CD4-positive, alpha-beta T cell treated with Interleukin-15 for 4 hours (primary cell): ENCODE measurements at regions not wholly inside any gene's neighbourhood (a gene's known extent, or its start where the extent isn't known, plus 50 kb on each side); places are given as distances from the start of the nearest gene placed in this dataset.
A peak's percentile ranks its signal among the peaks of the same experiment; 100 is the strongest.

Experiments used
- DNase-seq: peaks from one replicate; pipeline ENCODE4 v3.0.0-alpha.2; 2020; ENCODE audit warnings: low spot score

DNA sequence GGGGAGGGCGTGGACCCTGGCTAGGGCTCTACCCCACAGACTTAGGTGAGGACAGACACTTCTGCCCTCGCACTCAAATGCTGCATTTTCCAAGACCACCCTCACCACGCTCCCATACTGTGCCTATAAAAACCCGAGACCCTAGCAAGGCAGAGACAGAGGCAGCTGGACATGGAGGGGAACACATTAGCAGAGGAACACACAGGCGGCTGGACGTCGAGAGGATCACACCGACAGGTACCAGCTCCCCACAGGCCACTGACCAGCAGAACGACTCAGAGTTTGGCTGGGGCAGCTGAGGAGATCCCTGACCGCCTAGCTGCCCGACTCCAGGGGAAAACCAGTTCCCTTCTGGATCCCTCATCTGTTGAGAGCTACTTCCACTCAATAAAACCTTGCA lies 338.2 kb upstream of the SMIM30 start:
- DNase-seq, result no peak

DNA sequence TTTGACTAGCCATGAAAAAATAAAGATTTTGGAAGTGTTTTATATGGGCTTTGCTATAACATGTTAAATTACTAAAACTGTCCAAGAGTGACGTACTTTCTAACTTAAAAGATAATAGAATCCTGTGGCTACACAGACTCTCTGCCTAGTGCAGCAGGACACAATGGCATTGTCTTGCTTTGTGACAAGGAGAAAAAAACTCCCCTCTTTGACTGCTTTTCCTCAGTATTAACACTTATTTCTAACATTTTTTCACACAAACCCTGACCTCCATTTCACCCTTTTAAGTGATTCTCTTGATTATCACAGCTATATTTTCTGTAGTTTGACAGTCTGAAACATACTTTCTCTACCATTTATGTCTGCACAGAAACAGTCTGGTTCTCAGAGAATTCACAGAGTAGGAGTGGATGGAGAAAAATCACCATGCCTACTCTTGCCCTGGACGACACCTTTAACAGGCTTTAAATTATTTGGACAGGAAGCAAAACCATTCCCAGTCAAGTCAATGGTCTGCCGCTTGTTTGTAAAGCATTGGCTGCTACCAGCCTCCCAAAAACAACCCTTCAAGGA lies 336.3 kb upstream of the SMIM30 start:
- DNase-seq, result no peak

DNA sequence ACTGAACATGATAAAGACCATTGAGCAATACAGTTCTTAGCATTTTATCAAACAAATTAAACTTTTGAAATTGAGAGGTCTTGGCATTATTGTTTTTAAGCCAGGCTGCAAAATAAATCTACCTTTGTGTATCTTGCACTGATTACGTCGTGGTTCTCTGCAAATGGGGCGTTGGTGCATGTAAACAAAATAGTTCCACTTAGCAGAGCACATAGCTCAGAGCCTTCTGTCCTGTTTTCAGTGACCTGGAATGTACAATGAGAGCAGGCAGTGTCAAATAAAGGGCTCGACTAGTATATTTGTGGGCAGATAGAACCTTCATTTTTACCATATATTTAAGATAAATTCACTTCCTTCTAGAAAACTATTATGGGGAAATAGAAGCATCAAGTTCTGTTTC lies 333.9 kb upstream of the SMIM30 start:
- DNase-seq, result no peak

DNA sequence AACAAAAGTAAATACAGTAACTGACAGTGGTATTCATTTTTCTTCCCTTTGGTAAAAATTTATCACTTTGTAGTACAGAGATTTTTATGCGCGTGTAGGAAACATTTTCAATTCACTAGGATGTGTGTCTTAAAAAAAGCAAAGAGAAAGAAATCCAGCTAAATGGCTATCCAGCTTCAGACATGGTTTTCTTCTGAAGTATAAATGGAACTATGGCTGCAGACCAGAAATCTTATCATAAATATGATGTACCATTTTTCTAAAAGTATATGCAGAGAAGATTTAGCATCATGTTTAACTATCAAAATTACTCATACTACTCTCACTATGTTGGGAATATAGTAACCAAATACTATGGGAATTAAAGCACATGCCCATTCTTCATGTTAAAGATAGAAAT lies 328.4 kb upstream of the SMIM30 start:
- no peak for DNase-seq

DNA sequence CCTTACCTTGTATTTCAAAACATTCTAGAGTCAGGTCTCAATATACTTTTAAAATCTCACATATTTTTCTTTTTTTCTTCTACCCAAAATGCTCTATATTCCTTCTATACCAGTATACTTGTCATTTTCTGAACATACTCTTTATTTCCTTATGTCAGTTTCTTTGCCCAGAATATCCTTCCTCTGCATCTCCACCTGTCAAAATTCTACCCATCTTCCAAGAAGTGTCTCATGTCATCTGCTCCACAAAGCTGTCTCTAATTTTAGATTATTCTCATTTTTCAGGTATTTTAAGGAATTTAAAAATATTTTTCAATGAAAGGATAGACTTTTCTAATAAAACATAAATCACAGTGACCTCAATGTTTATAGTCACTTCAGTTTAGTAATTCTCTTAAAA lies 328.0 kb upstream of the SMIM30 start:
- DNase-seq, result no peak

DNA sequence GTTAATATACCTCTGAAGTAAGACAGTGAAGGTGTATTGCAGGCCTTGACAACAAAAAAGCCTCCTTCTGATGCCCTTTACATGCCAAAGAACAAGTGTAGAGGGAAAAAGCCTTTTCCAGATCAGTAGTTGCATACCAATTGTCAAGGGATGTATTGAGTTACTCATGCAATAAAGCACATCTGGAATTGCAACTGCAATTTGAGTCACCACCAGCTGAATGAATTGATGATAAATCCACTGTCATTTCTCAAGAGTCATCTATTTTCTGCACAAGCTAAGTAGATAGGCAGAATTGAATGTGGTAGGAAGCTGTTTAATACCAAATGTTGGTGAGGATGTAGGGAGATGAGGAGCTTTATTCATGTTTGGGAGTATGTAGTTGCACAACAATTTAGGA lies 325.9 kb upstream of the SMIM30 start:
- no peak for DNase-seq

DNA sequence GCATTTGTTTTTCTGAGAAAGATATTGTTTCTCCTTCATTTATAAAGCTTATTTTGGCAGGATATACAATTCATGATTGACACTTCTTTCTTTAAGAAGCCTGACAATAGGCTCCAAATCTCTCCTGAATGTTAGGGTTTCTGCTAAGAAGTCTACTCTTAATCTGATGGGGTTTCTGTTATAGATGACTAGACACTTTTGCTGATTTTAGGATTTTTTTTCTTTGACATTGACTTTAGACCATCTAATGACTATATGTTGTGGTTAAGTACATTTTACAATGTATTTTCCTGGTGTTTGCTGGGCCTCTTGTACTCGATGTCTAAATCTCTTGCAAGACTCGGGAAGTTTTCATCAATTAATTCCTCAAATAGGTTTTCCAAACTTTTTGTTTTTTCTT lies 321.8 kb upstream of the SMIM30 start:
- no peak for DNase-seq

DNA sequence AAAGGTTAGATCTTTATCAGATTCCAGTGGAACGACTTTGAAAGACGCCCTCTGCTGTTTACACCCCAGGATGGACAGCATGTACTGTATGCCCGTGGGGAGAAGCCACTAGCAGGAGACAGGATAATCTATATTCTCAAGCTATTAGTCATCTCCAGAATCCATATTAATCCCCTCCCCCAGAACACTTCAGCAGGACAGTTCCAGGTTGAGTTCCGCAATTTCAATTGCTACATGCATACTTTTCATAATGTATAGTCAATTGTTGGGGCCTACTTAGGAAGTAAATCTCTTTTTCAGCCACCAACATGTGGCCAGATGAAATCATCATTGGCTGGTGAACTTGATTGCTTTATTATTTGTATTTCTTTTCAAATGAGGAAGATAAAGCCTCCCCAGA lies 313.1 kb upstream of the SMIM30 start:
- no peak for DNase-seq

DNA sequence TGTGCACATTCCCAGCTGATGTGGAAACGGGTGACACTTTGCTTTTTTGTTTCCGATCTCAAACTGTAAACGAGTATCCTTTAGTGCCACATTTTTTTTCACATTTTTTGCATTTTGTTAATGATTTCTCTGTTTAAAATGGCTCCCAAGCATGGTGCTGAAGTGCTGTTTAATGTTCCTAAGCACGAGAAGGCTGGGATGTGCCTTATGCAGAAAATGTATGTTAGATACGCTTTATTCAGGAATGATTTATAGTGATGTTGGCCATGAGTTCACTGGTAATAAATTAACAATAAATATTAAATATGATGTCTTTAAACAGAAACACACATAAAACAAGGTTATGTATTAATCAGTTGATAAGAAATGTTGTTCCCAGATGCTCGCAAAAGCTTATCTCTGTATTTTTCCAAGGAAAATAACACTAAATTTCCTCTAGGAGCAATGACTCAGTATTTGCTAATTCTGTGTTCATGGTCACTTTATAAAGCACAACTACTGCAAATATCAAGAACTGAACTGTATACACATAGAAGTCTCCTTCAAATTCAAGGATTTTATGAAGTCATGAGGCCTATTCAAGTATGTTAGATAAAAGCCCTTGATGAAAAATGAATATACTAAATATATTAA lies 305.9 kb upstream of the SMIM30 start:
- no peak for DNase-seq

DNA sequence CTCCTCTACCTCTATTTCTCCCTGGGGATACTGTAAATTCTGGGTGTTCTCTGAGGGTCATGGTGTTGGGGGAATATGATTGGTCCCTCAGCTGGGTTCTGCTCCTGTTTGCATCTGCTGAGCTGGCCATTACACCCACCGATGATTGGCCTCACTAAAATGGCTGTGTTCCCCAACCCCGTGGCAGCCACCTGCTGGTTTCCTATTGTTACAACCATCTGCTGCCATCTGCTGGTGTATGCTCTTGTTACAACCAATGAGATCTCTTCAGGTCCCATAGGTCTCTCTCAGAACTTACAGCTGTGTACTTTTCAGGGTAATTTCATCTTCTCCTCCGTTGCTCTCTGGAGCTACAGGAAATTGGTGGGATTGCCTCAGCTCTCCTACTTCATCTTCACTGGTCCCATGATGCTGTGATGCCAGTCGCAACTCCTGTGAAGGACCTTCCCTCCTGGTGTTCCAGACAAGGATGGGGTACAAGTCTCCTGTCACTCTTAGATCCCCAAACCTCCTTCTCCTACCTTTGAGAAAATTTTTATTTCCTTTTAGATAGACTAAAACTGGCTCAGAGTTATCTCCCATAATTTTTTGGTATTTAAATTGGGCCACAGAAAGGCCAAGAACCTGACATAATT lies 303.5 kb upstream of the SMIM30 start:
- peak; percentile 75 for DNase-seq

DNA sequence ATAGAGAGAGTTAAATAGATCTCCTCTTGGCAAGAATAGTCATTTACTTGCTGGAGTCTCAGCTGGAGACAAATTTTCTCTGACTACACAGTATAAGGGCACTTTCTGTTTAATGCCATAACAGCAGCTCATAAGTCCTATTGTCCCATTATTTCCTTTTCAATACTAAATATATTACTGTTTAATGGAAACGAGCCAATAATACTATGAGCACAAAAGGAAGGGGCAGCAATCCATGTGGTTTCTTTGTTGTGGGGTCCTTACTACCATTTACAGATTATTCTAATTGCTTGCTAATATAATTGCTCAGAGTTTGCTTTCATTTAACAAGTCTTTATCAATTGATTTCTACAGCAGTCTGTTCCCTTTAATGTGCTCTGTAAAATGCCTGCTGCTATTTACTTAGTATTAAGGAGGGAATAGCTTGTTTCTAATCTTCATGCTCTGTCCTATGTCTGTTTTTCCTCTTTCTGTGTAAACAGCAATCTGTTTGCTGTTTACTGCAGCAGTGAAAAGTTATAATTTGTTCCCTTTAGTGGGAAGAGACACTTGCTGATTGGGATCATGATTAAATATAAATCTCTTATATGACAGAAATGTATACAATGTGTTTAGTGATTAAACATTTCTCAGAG lies 296.2 kb upstream of the SMIM30 start:
- DNase-seq, result no peak

DNA sequence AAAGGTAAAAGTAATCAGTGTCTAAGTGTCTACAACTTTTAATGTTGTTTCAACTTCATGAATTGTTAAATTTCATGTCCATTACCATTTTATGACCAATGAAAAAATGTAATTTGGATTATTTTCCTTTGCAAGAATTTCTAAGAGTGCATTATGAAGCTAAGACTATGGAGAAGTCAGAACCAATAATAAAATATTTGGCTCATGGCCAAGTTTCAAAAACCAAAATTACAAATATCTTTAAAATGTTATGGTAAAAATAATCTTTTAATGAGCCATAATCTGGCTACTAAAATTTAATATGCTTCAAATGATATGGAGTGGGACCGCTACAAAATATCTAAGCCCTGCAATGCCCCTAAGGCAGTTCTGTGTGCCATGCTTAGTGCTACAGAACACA lies 294.1 kb upstream of the SMIM30 start:
- DNase-seq, result no peak

DNA sequence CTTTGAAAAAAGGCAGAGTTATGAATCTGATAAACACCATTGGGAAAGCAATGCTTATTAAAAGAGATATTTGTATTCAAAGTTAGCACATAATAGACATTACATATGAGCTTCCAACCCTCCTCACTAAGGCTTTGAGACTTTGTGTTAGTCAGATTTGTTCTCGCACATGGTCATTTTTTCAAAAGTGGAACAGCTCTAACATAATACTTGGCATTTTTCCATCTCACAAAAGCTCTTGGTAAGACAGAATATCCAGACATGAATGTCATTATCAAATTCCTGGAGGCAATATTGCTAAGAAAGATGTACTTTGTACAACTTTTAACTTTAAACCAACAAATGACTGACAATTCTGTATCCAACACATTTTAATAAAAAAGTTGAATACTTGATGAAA lies 292.4 kb upstream of the SMIM30 start:
- no peak for DNase-seq

DNA sequence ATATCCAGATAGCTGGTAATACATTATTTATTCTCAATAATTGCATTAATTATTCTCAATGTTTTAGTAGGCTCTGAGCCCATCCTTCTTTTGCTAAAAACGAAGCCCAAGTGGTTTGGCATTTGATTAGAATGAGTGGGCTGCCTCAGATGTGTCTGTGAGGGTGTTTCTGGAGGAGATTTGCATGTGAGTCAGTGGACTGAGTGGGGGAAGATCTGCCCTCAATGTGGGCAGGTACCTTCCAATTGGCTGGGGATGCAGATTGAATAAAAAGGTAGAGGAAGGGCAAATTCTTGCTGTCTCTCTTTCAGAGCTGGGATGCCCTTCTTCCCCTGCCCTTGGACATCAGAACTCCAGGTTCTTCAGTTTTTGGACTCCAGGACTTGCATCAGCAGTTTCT lies 290.6 kb upstream of the SMIM30 start:
- no peak for DNase-seq

DNA sequence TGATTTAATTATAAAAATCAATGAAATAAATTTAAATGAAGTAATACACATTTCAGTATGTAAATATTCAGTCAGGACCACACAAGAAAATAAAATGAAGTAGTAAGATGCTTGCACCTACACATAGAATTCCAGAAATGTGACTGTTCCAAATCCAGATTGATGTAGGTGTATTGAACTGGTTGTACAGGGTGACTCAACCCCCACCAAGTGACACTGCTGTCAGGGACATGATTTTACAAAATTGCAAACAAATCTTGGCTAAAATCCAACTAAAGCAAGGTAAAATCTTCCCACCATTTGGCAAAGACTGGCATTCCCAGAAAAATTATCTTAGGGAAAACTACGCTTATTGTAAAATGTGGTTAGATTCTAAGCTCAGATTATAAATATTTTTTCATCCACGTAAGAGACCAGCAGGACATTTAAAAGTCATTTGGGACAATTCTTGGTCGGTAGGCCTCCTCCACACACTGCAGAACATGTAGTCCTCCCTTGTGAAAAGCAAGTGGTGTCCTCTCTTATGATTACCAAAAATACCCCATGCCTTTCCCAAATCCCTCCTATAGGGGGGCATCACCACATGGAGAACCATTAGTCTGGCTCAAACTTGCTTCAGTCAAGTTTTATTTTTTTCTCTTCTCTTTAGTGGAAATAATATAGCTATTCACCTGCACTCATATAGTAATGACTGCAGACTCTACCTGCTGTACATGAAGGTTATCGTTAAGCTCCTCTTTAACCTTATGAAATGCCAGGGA lies 287.1 kb upstream of the SMIM30 start:
- DNase-seq, result no peak

DNA sequence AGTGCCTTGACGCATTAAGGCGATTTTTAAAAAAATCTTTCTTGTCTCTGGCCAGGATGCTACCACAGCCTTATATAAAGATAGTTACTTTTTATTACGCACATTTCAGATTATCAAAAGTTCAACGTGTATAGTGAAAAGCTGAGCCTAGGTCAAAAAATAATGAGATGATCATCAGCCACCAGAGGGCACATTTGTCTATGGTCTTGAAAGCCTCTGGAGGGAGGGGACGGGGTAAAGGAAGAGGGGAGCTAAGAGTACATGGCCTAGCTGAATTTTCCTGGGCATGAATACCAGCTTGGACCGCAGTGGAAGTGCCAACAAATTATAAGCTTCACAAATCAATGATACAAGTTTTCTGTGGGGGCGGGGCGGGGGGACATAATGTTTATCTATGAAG lies 285.9 kb upstream of the SMIM30 start:
- no peak for DNase-seq

DNA sequence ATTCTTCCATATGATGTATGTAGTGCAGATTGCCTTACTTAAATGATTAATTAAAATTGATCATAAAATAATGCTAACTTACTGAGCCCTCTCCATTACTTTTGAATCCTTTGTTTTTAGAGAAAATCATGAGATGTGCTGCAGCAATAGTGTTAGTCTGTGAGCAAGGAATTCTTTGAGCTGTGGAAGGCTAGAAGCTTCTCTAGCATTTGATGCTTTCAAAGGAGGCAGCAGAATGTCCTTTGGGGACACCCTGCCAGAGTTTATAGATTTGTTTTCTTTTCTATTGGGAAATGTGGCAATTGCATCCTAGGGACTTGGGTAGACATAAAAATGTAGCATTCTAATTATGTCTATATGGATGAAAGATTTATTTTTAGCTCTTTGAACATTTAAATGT lies 284.1 kb upstream of the SMIM30 start:
- no peak for DNase-seq

DNA sequence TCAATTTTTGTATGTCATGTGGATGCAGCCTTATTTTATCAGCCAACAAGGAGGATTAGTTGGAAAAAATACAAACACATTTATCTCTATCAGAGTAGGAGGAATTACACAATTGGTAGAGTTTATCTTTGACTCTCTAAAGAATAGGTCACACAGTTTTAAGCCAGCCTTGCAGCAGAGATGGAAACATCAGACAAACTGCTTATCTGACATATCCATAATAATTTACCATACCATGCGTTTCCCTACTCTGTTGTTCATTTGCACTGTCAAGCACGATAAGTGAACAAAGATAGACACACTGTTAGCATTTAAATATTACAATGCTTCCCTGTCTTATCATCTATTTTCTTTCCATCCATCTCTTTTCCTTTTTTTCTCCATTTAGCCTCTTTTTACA lies 283.7 kb upstream of the SMIM30 start:
- DNase-seq, result no peak

DNA sequence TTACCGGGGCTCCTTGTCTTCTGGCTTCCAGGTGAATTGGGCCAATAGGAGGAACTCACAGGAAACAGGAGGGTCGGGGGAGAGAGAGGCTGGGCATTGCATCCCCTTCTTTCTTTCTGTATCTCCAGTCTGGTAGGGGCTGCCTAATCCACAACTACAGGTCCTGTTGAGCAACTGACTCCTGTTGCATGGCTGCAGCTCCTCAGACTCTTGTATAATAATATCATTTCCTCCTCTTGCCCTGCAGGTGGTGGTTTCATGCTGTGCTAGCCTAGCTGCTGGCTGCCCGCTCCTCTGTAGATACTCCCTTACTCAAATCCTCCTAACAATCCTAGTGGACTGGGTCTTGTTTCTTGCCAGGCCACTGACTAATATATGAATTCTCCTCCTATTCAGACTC lies 276.5 kb upstream of the SMIM30 start:
- no peak for DNase-seq

DNA sequence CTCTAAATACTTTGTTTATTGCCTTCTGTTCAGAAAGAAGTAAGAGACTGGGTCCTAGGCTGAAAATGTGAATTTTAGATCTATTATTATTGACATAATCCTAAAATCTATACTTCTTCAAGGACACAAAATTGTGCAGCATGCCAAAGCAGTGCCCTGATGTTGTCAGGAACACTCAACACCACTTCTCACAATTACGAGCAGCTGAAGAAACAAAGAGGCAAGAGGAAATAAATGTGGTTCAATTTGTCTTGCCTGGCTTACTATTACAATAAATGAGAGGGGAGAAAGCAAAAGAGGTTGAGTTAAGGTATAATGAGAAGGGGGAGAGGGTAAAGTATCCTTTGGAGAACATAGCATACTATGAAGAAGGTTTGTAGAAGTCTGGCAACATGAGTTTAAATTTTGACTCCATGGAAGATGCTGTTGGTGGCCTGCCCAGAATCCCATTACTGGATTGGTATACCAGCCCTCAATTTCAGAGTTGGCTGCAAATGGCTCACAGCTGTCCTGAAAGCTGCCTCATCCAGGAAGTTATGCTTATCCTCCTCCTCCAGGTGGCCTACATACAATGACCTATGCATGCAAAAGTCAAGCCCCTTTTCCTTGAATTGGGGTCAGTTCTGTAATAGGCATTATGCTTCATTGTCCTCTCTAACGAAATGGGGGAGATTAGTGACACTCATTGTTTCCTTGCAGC lies 274.6 kb upstream of the SMIM30 start:
- no peak for DNase-seq

DNA sequence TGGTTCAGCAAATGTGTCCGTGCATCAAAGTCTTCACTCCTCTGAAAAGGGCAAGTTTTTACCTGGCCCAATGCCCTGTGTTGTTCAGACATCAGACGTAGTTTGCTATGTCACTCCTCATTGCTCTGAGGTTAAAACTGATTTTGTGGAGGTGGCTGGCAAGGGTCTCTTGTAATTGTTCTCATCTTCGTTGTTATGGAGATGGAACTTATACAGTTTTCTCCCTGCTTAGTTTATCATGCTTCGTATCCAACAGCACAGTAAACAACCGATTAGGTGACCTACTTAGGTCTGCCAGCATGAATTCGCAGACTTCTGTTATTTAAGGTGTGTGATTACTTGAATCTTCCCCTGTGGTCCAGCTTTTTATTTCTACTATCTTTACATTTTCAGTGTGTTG lies 274.1 kb upstream of the SMIM30 start:
- no peak for DNase-seq

DNA sequence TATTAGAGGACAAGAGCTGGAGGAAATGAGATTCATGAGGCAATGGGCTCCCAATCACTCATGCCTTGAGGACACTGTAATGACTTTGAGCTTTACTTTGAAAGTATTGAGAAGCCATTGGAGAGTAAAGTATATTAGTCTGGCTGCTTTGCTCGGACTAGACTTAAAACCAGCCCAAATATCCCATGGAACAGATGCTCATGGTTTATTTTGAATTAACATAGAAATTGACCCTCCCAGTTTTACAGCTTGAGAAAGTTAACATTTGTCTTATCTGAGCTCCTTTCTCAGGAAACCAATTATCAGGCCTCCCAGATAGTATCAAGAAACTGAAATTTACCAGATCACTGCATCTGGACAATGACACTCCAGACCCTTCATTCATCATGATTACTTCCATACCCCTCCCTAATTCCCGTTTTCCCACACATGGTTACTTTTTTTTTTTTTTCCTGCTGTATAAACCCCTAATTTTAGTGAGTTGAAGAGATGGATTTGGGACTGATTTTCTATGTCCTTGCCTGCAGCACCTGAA lies 270.8 kb upstream of the SMIM30 start:
- DNase-seq, result no peak
